ENCODE measurements at regions not wholly inside any gene's neighbourhood (a gene's known extent, or its start where the extent isn't known, plus 50 kb on each side); places are given as distances from the start of the nearest gene placed in this dataset.

DNA sequence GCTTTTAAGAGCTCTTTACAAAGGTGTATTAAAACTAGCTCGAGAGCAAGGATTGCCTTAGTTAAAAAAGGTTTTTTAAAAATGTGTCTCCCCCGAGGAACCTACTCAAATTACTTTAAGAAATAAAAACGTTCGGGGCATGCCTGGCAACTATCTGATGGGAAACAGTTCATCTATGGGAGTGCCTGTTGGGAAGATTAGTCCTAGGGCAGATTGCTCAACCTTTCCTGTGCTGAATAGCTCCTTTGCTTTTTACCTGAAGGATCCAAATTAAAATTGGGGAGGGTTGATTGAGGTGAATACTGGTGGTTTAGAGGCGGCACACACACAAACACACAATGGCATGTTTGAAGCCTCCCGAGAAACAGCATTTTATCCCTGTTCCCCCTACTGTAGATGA, 541.4 kb upstream of the ATP2B1 start:
- TF ChIP-seq, protein P1, sequence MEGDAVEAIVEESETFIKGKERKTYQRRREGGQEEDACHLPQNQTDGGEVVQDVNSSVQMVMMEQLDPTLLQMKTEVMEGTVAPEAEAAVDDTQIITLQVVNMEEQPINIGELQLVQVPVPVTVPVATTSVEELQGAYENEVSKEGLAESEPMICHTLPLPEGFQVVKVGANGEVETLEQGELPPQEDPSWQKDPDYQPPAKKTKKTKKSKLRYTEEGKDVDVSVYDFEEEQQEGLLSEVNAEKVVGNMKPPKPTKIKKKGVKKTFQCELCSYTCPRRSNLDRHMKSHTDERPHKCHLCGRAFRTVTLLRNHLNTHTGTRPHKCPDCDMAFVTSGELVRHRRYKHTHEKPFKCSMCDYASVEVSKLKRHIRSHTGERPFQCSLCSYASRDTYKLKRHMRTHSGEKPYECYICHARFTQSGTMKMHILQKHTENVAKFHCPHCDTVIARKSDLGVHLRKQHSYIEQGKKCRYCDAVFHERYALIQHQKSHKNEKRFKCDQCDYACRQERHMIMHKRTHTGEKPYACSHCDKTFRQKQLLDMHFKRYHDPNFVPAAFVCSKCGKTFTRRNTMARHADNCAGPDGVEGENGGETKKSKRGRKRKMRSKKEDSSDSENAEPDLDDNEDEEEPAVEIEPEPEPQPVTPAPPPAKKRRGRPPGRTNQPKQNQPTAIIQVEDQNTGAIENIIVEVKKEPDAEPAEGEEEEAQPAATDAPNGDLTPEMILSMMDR (IDR thresholded peaks at IDR 0.05) = no peak
- TF ChIP-seq POLR2A (IDR thresholded peaks at IDR 0.05) = no peak

Data from heart left ventricle (tissue), 13 donors.